ENCODE measurements at regions not wholly inside any gene's neighbourhood (a gene's known extent, or its start where the extent isn't known, plus 50 kb on each side); places are given as distances from the start of the nearest gene placed in this dataset.

DNA sequence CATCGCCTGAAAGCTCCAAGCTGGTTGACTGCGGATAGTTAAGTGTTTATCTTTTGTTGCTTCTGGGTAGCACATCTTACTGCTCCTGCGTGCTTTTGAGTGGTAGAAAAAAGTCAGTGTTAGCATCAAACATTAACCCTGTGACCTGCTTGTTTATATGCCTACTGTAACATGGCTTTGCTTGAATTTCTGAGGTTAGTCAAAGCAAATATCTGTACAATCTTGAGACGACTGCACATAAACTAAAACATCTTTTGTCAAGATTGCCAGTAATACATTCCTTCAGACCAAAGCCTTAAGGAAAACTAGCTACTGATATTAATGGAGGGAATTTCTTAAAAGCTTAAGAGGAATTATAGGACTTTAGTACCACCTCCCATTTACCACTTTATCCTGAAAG is 163.7 kb downstream of the BAMBI start:
- TF ChIP-seq, protein P1, sequence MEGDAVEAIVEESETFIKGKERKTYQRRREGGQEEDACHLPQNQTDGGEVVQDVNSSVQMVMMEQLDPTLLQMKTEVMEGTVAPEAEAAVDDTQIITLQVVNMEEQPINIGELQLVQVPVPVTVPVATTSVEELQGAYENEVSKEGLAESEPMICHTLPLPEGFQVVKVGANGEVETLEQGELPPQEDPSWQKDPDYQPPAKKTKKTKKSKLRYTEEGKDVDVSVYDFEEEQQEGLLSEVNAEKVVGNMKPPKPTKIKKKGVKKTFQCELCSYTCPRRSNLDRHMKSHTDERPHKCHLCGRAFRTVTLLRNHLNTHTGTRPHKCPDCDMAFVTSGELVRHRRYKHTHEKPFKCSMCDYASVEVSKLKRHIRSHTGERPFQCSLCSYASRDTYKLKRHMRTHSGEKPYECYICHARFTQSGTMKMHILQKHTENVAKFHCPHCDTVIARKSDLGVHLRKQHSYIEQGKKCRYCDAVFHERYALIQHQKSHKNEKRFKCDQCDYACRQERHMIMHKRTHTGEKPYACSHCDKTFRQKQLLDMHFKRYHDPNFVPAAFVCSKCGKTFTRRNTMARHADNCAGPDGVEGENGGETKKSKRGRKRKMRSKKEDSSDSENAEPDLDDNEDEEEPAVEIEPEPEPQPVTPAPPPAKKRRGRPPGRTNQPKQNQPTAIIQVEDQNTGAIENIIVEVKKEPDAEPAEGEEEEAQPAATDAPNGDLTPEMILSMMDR (IDR thresholded peaks at IDR 0.05), result no peak
- no peak for TF ChIP-seq POLR2A (IDR thresholded peaks at IDR 0.05)
- no peak for TF ChIP-seq POLR2AphosphoS5 (IDR thresholded peaks at IDR 0.05)
